Iris pigment epithelial cell (primary cell): ENCODE measurements at regions not wholly inside any gene's neighbourhood (a gene's known extent, or its start where the extent isn't known, plus 50 kb on each side); places are given as distances from the start of the nearest gene placed in this dataset.
"Not testable (repeated sequence)": the region's sequence is repeated elsewhere in the genome, so short reads cannot be mapped to it uniquely, and the experiment has no call there.

Experiments
- DNase-seq: peaks from one replicate; pipeline ENCODE4 v3.0.0-alpha.2; 2011; ENCODE audit warnings: low read depth

GRCh38 chr5:89638871-89639270 lies 755.9 kb upstream of the MEF2C start:
- DNase-seq = no peak

GRCh38 chr5:89634176-89634575 lies 751.2 kb upstream of the MEF2C start:
- DNase-seq = not testable (repeated sequence)

GRCh38 chr5:89630064-89630463 lies 747.1 kb upstream of the MEF2C start:
- DNase-seq = not testable (repeated sequence)

GRCh38 chr5:89628876-89629635 lies 746.1 kb upstream of the MEF2C start:
- DNase-seq = peak; percentile 1

- no peak for DNase-seq
These were observed 733.0 kb upstream of the MEF2C start for GRCh38 chr5:89615839-89616518.

- DNase-seq = peak; percentile 1
These were observed 730.4 kb upstream of the MEF2C start for GRCh38 chr5:89613222-89613956.

- DNase-seq = no peak
These were observed 724.1 kb upstream of the MEF2C start for GRCh38 chr5:89606939-89607534.

GRCh38 chr5:89604342-89604741 lies 721.4 kb upstream of the MEF2C start:
- no peak for DNase-seq

- DNase-seq = no peak
These were observed 718.9 kb upstream of the MEF2C start for GRCh38 chr5:89601880-89602279.

- DNase-seq = no peak
These were observed 714.9 kb upstream of the MEF2C start for GRCh38 chr5:89597878-89598277.

- no peak for DNase-seq
These were observed 713.8 kb upstream of the MEF2C start for GRCh38 chr5:89596821-89597220.

GRCh38 chr5:89595056-89595455 lies 712.1 kb upstream of the MEF2C start:
- no peak for DNase-seq

- DNase-seq = peak; percentile 41
These were observed 701.5 kb upstream of the MEF2C start for GRCh38 chr5:89584339-89584956.

- no peak for DNase-seq
These were observed 700.5 kb upstream of the MEF2C start for GRCh38 chr5:89583534-89583933.

- DNase-seq = peak; percentile 7
These were observed 699.9 kb upstream of the MEF2C start for GRCh38 chr5:89582768-89583339.

- DNase-seq = no peak
These were observed 698.0 kb upstream of the MEF2C start for GRCh38 chr5:89580976-89581375.

GRCh38 chr5:89575319-89575718 lies 692.3 kb upstream of the MEF2C start:
- no peak for DNase-seq

GRCh38 chr5:89573345-89573744 lies 690.4 kb upstream of the MEF2C start:
- no peak for DNase-seq

GRCh38 chr5:89572696-89573095 lies 689.7 kb upstream of the MEF2C start:
- peak; percentile 49 for DNase-seq

- DNase-seq = no peak
These were observed 687.6 kb upstream of the MEF2C start for GRCh38 chr5:89570557-89570956.

- no peak for DNase-seq
These were observed 683.4 kb upstream of the MEF2C start for GRCh38 chr5:89566340-89566739.

GRCh38 chr5:89560696-89561095 lies 677.7 kb upstream of the MEF2C start:
- DNase-seq = peak; percentile 49
